ENCODE measurements at regions not wholly inside any gene's neighbourhood (a gene's known extent, or its start where the extent isn't known, plus 50 kb on each side); places are given as distances from the start of the nearest gene placed in this dataset.

DNA sequence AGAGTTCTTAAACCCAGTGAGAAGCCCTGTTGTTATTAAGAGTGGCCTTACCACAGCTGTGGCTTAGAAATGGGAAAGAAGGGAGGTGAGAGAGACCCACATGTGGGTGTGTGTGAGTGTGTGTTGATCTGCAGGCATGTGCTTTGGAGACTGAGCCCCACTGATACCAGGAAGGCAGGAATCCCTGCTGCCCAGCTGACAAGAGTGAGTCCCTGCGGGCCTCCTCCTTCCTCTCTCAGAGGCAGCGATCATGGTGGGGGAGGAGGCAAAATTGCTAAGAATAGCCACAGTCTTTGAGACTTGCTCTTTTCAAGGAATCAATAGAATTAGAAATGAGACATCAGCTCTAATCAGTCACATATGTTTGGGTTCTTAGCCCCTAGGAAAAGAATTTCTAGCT is 87.0 kb upstream of the WARS2 start:
- TF ChIP-seq GABPA (IDR thresholded peaks at IDR 0.05 in 1 of 2, conservative IDR thresholded peaks at IDR 0.05 in 1 of 2) (no peak), NR2F2 (IDR thresholded peaks at IDR 0.05) (no peak), HNF4A (conservative IDR thresholded peaks at IDR 0.05) (no peak), RXRA (IDR thresholded peaks at IDR 0.05) (no peak)
- Histone ChIP-seq H3K27me3 (ENCODE audit: control insufficient read depth in 4 of 4, insufficient read depth in 4 of 4, low read length in 3 of 4) (no peaks in the 10 kb centered on the region), H3K9me3 (ENCODE audit: control insufficient read depth in 4 of 4, low read length in 3 of 4) (no peaks in the 10 kb centered on the region), H3K9ac (ENCODE audit: low read depth in 1 of 2, low read length in 2 of 2) (no peak overlapping the region), H3K36me3 (ENCODE audit: control insufficient read depth in 4 of 4, insufficient read depth in 3 of 4, low read depth in 1 of 4, low read length in 3 of 4) (no peaks in the 10 kb centered on the region), H3K27ac (ENCODE audit: low read depth in 1 of 2, low read length in 2 of 2) (no peak overlapping the region), H3K4me1 (ENCODE audit: control insufficient read depth in 4 of 4, insufficient read depth in 4 of 4, low read length in 3 of 4) (no peaks in the 10 kb centered on the region), H3K4me3 (ENCODE audit: low read depth in 1 of 3, low read length in 3 of 3) (no peak overlapping the region)
- DNase-seq (ENCODE audit: low spot score): no peak
- 88% methylated on average over 2 of the region's 2 CpGs for WGBS

DNA sequence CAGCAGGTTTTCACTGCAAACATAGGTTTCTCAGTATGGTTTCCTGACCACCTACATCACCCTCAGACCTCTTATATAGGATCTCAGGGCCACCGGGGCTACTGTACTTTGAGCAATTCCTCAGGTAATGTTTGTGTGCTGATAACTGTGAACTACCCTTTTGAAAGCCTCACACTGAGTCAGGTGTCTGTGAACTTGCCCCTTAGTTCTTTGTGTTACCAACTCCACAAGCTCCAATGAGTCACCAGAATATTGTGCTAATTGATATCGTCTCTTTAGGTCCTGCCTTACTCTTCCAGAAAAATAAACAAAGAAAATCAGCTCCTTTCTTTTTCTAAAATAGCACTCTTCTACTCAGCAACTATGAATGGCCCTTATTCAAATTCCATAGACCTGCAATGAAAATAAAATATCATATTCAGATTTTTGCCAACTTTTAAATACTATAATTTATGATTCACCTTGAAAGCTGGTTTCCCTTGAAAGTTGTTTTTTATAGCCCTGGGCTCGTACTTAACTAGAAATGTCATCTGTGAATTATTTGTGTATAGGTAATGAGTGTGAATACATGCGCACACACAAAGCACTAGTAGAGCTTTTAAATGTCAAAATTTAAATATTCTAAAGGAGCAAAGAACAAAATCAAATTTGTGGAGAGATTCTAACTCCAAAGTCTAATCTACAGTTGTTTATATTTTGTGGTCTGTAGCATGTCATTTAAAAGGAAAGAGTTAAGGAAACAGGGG is 88.1 kb upstream of the WARS2 start:
- TF ChIP-seq JUND (IDR thresholded peaks at IDR 0.05): no peak
- TF ChIP-seq, protein P1, sequence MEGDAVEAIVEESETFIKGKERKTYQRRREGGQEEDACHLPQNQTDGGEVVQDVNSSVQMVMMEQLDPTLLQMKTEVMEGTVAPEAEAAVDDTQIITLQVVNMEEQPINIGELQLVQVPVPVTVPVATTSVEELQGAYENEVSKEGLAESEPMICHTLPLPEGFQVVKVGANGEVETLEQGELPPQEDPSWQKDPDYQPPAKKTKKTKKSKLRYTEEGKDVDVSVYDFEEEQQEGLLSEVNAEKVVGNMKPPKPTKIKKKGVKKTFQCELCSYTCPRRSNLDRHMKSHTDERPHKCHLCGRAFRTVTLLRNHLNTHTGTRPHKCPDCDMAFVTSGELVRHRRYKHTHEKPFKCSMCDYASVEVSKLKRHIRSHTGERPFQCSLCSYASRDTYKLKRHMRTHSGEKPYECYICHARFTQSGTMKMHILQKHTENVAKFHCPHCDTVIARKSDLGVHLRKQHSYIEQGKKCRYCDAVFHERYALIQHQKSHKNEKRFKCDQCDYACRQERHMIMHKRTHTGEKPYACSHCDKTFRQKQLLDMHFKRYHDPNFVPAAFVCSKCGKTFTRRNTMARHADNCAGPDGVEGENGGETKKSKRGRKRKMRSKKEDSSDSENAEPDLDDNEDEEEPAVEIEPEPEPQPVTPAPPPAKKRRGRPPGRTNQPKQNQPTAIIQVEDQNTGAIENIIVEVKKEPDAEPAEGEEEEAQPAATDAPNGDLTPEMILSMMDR (IDR thresholded peaks at IDR 0.05; ENCODE audit: low read depth, low read length, missing input control): no peak
- TF ChIP-seq HNF4G (IDR thresholded peaks at IDR 0.05): no peak
- TF ChIP-seq SP1 (IDR thresholded peaks at IDR 0.05): no peak

DNA sequence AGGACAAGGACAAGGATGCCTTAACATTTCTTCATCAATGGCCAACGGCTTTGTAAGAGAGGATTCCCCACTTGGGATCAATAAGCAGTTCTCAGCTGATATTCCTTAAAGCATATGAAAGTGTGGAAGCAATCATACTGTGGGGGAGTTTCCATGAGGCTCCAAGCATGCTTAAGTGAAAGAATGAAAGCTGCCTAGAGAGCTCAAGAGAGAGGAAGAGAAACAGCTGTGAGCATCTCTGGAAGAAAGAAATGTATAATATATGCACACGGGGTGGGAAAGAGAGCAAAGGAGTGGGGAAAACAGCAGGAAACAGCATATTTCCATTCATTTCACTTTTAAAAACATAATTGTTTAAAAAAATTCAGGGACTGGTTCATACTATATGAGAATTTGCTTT is 94.7 kb upstream of the WARS2 start:
- WGBS: 93% methylated on average over 2 of the region's 2 CpGs
- H3K4me1 ChIP-seq (ENCODE audit: control insufficient read depth in 4 of 4, insufficient read depth in 4 of 4, low read length in 3 of 4): peaks cover 0 to 2% (median 0%) of the 10 kb centered on the region in 4 donors
- H3K27me3 ChIP-seq (ENCODE audit: control insufficient read depth in 4 of 4, insufficient read depth in 4 of 4, low read length in 3 of 4): no peaks in the 10 kb centered on the region
- DNase-seq (ENCODE audit: low spot score): no peak
- no peaks in the 10 kb centered on the region for H3K9me3 ChIP-seq (ENCODE audit: control insufficient read depth in 4 of 4, low read length in 3 of 4)
- H3K4me3 ChIP-seq (ENCODE audit: low read depth in 1 of 3, low read length in 3 of 3): no peak overlapping the region
- no peak overlapping the region for H3K9ac ChIP-seq (ENCODE audit: low read depth in 1 of 2, low read length in 2 of 2)
- no peaks in the 10 kb centered on the region for H3K36me3 ChIP-seq (ENCODE audit: control insufficient read depth in 4 of 4, insufficient read depth in 3 of 4, low read depth in 1 of 4, low read length in 3 of 4)
- no peak overlapping the region for H3K27ac ChIP-seq (ENCODE audit: low read depth in 1 of 2, low read length in 2 of 2)
- no peak for TF ChIP-seq GABPA (IDR thresholded peaks at IDR 0.05 in 1 of 2, conservative IDR thresholded peaks at IDR 0.05 in 1 of 2)
- TF ChIP-seq, protein P2, sequence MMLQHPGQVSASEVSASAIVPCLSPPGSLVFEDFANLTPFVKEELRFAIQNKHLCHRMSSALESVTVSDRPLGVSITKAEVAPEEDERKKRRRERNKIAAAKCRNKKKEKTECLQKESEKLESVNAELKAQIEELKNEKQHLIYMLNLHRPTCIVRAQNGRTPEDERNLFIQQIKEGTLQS (IDR thresholded peaks at IDR 0.05): no peak
- no peak for TF ChIP-seq HNF4G (IDR thresholded peaks at IDR 0.05)
- TF ChIP-seq YY1 (IDR thresholded peaks at IDR 0.05): no peak
- TF ChIP-seq FOXA1 (IDR thresholded peaks at IDR 0.05): no peak
- TF ChIP-seq RXRA (IDR thresholded peaks at IDR 0.05): no peak
- TF ChIP-seq TAF1 (conservative IDR thresholded peaks at IDR 0.05): no peak
- TF ChIP-seq, protein P3, sequence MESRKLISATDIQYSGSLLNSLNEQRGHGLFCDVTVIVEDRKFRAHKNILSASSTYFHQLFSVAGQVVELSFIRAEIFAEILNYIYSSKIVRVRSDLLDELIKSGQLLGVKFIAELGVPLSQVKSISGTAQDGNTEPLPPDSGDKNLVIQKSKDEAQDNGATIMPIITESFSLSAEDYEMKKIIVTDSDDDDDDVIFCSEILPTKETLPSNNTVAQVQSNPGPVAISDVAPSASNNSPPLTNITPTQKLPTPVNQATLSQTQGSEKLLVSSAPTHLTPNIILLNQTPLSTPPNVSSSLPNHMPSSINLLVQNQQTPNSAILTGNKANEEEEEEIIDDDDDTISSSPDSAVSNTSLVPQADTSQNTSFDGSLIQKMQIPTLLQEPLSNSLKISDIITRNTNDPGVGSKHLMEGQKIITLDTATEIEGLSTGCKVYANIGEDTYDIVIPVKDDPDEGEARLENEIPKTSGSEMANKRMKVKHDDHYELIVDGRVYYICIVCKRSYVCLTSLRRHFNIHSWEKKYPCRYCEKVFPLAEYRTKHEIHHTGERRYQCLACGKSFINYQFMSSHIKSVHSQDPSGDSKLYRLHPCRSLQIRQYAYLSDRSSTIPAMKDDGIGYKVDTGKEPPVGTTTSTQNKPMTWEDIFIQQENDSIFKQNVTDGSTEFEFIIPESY (IDR thresholded peaks at IDR 0.05): no peak
- TF ChIP-seq SP1 (IDR thresholded peaks at IDR 0.05): no peak
- TF ChIP-seq, protein P1 (IDR thresholded peaks at IDR 0.05; ENCODE audit: low read depth, low read length, missing input control): no peak
- TF ChIP-seq EGR1 (IDR thresholded peaks at IDR 0.05; ENCODE audit: low read depth in 2 of 2): no peak
- TF ChIP-seq, protein P4, sequence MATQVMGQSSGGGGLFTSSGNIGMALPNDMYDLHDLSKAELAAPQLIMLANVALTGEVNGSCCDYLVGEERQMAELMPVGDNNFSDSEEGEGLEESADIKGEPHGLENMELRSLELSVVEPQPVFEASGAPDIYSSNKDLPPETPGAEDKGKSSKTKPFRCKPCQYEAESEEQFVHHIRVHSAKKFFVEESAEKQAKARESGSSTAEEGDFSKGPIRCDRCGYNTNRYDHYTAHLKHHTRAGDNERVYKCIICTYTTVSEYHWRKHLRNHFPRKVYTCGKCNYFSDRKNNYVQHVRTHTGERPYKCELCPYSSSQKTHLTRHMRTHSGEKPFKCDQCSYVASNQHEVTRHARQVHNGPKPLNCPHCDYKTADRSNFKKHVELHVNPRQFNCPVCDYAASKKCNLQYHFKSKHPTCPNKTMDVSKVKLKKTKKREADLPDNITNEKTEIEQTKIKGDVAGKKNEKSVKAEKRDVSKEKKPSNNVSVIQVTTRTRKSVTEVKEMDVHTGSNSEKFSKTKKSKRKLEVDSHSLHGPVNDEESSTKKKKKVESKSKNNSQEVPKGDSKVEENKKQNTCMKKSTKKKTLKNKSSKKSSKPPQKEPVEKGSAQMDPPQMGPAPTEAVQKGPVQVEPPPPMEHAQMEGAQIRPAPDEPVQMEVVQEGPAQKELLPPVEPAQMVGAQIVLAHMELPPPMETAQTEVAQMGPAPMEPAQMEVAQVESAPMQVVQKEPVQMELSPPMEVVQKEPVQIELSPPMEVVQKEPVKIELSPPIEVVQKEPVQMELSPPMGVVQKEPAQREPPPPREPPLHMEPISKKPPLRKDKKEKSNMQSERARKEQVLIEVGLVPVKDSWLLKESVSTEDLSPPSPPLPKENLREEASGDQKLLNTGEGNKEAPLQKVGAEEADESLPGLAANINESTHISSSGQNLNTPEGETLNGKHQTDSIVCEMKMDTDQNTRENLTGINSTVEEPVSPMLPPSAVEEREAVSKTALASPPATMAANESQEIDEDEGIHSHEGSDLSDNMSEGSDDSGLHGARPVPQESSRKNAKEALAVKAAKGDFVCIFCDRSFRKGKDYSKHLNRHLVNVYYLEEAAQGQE (IDR thresholded peaks at IDR 0.05): no peak
- TF ChIP-seq JUND (IDR thresholded peaks at IDR 0.05): no peak
- TF ChIP-seq, protein P5, sequence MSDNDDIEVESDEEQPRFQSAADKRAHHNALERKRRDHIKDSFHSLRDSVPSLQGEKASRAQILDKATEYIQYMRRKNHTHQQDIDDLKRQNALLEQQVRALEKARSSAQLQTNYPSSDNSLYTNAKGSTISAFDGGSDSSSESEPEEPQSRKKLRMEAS (IDR thresholded peaks at IDR 0.05): no peak
- TF ChIP-seq NR2F2 (IDR thresholded peaks at IDR 0.05): no peak
- no peak for TF ChIP-seq RAD21 (IDR thresholded peaks at IDR 0.05)

More for the DNA sequence above, 88.1 kb upstream of the WARS2 start:
- no peak overlapping the region for H3K9ac ChIP-seq (ENCODE audit: low read depth in 1 of 2, low read length in 2 of 2)
- H3K27me3 ChIP-seq (ENCODE audit: control insufficient read depth in 4 of 4, insufficient read depth in 4 of 4, low read length in 3 of 4): no peaks in the 10 kb centered on the region
- H3K4me1 ChIP-seq (ENCODE audit: control insufficient read depth in 4 of 4, insufficient read depth in 4 of 4, low read length in 3 of 4): no peaks in the 10 kb centered on the region
- no peak for DNase-seq (ENCODE audit: low spot score)
- no peak overlapping the region for H3K4me3 ChIP-seq (ENCODE audit: low read depth in 1 of 3, low read length in 3 of 3)
- 87% methylated on average over 4 of the region's 4 CpGs for WGBS
- H3K9me3 ChIP-seq (ENCODE audit: control insufficient read depth in 4 of 4, low read length in 3 of 4): no peaks in the 10 kb centered on the region
- no peaks in the 10 kb centered on the region for H3K36me3 ChIP-seq (ENCODE audit: control insufficient read depth in 4 of 4, insufficient read depth in 3 of 4, low read depth in 1 of 4, low read length in 3 of 4)
- no peak overlapping the region for H3K27ac ChIP-seq (ENCODE audit: low read depth in 1 of 2, low read length in 2 of 2)

All from liver (tissue), 8 donors.